HepG2 (cell line): ENCODE measurements at regions not wholly inside any gene's neighbourhood (a gene's known extent, or its start where the extent isn't known, plus 50 kb on each side); places are given as distances from the start of the nearest gene placed in this dataset.

Source experiments
- ATAC-seq: fragments of 200-7000 bp; cut with Tn5 transposase; 3 replicates; pipeline ENCODE4 v1.9.1; 2020; ENCODE audit warnings: mild to moderate bottlenecking, moderate library complexity
- BruUV-seq: library from RNA; stranded (reverse); fragments of 400-500 nt; replicated peaks from 2 replicates; lab custom pipeline; 2021; lab: Mats Ljungman, UMichigan
- CTCF ChIA-PET: fragments of 300-600 bp; formaldehyde crosslinking; extraction: SDS; loops from one replicate; lab custom pipeline; 2021; ENCODE audit warnings: low total read pairs, inconsistent platforms, low intra/inter-chr PET ratio; lab: Yijun Ruan, JAX
- POLR2A ChIA-PET: fragments of 350-600 bp; sonication (Branson Sonifier 250); formaldehyde crosslinking; loops from one replicate; lab custom pipeline; 2020; ENCODE audit warnings: antibody characterized with exemption, inconsistent platforms; lab: Yijun Ruan, JAX
- DNase-seq: peaks from one replicate; pipeline ENCODE4 v3.0.0-alpha.2; 2015; ENCODE audit warnings: low spot score
- FAIRE-seq: peaks from 3 replicates; lab custom pipeline; 2011; peaks lifted over from hg19 to GRCh38; lab: Jason Lieb, UNC
- H2AFZ ChIP-seq: one replicate; pipeline ENCODE4 v1.6.1; 2011; ENCODE audit warnings: low read length, inconsistent platforms
- H3K27ac ChIP-seq: fragments of 300-600 bp; 3 replicates; pipeline ENCODE4 v1.8.0; 2011; ENCODE audit warnings: mixed run types, mild to moderate bottlenecking, mixed read lengths, low read length, inconsistent platforms; ENCODE audit not compliant: insufficient read depth; ENCODE audit errors: extremely low read length
- H3K27me3 ChIP-seq, 2 experiments: fragments of 200-600 bp in 1 of 2; 2 replicates in 1 of 2; 3 replicates in 1 of 2; pipeline versions ENCODE4 v1.6.0 to v1.8.0; 2011; ENCODE audit warnings: low read length in 2 of 2, mild to moderate bottlenecking in 2 of 2, moderate library complexity in 2 of 2, inconsistent platforms in 1 of 2; ENCODE audit not compliant: insufficient read depth in 2 of 2, control insufficient read depth in 1 of 2
- H3K36me3 ChIP-seq, 2 experiments: fragments of 200-600 bp in 1 of 2; replicated peaks in 1 of 2; 2 replicates in 1 of 2; 3 replicates in 1 of 2; pipeline versions ENCODE4 v1.5.1 to v1.8.0; 2011; ENCODE audit warnings: low read length in 2 of 2, inconsistent platforms in 1 of 2; ENCODE audit not compliant: insufficient read depth in 2 of 2, control insufficient read depth in 1 of 2
- H3K4me1 ChIP-seq: 2 replicates; pipeline ENCODE4 v1.5.1; 2012; ENCODE audit warnings: low read length, inconsistent platforms; ENCODE audit not compliant: insufficient read depth
- H3K4me2 ChIP-seq: 2 replicates; pipeline ENCODE4 v1.6.0; 2011; ENCODE audit warnings: low read depth, low read length, inconsistent platforms
- H3K4me3 ChIP-seq, 3 experiments: fragments of 200-600 bp in 1 of 3; sonication (generic), shearing (Covaris generic) in 1 of 3; replicated peaks in 1 of 3; 2 replicates each; pipeline ENCODE4 v1.5.1; 2011 to 2016; ENCODE audit warnings: low read length in 3 of 3, inconsistent platforms in 2 of 3, low read depth in 2 of 3, mild to moderate bottlenecking in 2 of 3, control low read depth in 1 of 3, mixed read lengths in 1 of 3; ENCODE audit not compliant: insufficient read depth in 1 of 3
- H3K79me2 ChIP-seq: one replicate; pipeline ENCODE4 v1.6.1; 2011; ENCODE audit warnings: low read length, inconsistent platforms; ENCODE audit not compliant: insufficient read depth
- H3K9ac ChIP-seq: 2 replicates; pipeline ENCODE4 v1.6.0; 2011; ENCODE audit warnings: mild to moderate bottlenecking, low read depth, low read length, inconsistent platforms; ENCODE audit not compliant: insufficient read depth
- H3K9me3 ChIP-seq: 2 replicates; pipeline ENCODE4 v1.5.1; 2012; ENCODE audit warnings: mild to moderate bottlenecking, low read length
- H4K20me1 ChIP-seq: 2 replicates; pipeline ENCODE4 v1.6.0; 2011; ENCODE audit warnings: inconsistent platforms, mild to moderate bottlenecking, low read length, moderate library complexity; ENCODE audit not compliant: insufficient read depth
- HES4 ChIP-seq: sonication (generic); formaldehyde crosslinking; IDR thresholded peaks from 2 replicates; pipeline ENCODE4 v1.9.0; 2021; ENCODE audit warnings: mild to moderate bottlenecking, missing genetic modification reagents, borderline replicate concordance
- HHEX ChIP-seq: IDR thresholded peaks from 2 replicates; pipeline ENCODE4 v1.6.1; 2016; ENCODE audit warnings: control low read depth
- MATR3 ChIP-seq: sonication (generic); formaldehyde crosslinking; IDR thresholded peaks from 2 replicates; pipeline ENCODE4 v1.4.0; 2020; ENCODE audit warnings: missing genetic modification reagents
- MYPOP ChIP-seq: sonication (generic); formaldehyde crosslinking; IDR thresholded peaks from 2 replicates; pipeline ENCODE4 v1.8.1; 2023; ENCODE audit warnings: mild to moderate bottlenecking, moderate library complexity, missing genetic modification reagents
- SOX5 ChIP-seq: IDR thresholded peaks from 2 replicates; pipeline ENCODE4 v1.6.1; 2016; ENCODE audit warnings: borderline replicate concordance
- ZNF143 ChIP-seq: sonication (generic); formaldehyde crosslinking; IDR thresholded peaks from 2 replicates; pipeline ENCODE4 v1.4.0; 2020; ENCODE audit warnings: missing genetic modification reagents
- WGBS: methylation state at CpG from one replicate; pipeline ENCODE4 v1.1.6; 2017; ENCODE audit warnings: low lambda C conversion rate; 5-methylcytosine and 5-hydroxymethylcytosine counted together
- in situ Hi-C: cut with HindIII; loops from 2 replicates; pipeline ENCODE4 v1.10.0; 2017; ENCODE audit warnings: low pct_unique_long_range_greater_than_20kb; ENCODE audit not compliant: extremely low pct_ligation_motif_present
- intact Hi-C: fragments of 100-400 bp; cut with micrococcal nuclease; formaldehyde crosslinking; loops from one replicate; pipeline ENCODE4 v1.10.0; 2022; ENCODE audit not compliant: unreplicated experiment
- TF ChIP-seq, protein P1 (sequence below): fragments of 450-650 bp; IDR thresholded peaks from 2 replicates; pipeline ENCODE4 v1.6.1; 2017; ENCODE audit warnings: mild to moderate bottlenecking

- no peaks in the 10 kb centered on the region for H4K20me1 ChIP-seq
- H3K9ac ChIP-seq = no peak overlapping the region
- DNase-seq (no peak), ATAC-seq (no peak), FAIRE-seq (no peak)
- peaks cover 3 to 48% of the 10 kb centered on the region in 2 experiments; a peak in 3 of 5 replicates for H3K27me3 ChIP-seq
- intact Hi-C loops (no loop called here), in situ Hi-C loops (no loop called here)
- H3K4me1 ChIP-seq = no peaks in the 10 kb centered on the region
- no peaks in the 10 kb centered on the region for H3K9me3 ChIP-seq
- H3K79me2 ChIP-seq = no peaks in the 10 kb centered on the region
- H3K4me3 ChIP-seq = no peak overlapping the region
- H3K27ac ChIP-seq = no peak overlapping the region
- POLR2A ChIA-PET = no interaction called here
- no peaks in the 10 kb centered on the region for H3K36me3 ChIP-seq
- no TSS peak for BruUV-seq
- TF ChIP-seq MATR3 (CRISPR knock-in tag) (no peak), SOX5 (CRISPR knock-in tag) (no peak), HES4 (CRISPR knock-in tag) (no peak), MYPOP (CRISPR knock-in tag) (no peak), HHEX (CRISPR knock-in tag) (no peak), ZNF143 (CRISPR knock-in tag) (no peak)
- TF ChIP-seq, protein P1, sequence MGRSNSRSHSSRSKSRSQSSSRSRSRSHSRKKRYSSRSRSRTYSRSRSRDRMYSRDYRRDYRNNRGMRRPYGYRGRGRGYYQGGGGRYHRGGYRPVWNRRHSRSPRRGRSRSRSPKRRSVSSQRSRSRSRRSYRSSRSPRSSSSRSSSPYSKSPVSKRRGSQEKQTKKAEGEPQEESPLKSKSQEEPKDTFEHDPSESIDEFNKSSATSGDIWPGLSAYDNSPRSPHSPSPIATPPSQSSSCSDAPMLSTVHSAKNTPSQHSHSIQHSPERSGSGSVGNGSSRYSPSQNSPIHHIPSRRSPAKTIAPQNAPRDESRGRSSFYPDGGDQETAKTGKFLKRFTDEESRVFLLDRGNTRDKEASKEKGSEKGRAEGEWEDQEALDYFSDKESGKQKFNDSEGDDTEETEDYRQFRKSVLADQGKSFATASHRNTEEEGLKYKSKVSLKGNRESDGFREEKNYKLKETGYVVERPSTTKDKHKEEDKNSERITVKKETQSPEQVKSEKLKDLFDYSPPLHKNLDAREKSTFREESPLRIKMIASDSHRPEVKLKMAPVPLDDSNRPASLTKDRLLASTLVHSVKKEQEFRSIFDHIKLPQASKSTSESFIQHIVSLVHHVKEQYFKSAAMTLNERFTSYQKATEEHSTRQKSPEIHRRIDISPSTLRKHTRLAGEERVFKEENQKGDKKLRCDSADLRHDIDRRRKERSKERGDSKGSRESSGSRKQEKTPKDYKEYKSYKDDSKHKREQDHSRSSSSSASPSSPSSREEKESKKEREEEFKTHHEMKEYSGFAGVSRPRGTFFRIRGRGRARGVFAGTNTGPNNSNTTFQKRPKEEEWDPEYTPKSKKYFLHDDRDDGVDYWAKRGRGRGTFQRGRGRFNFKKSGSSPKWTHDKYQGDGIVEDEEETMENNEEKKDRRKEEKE = no peak
- H3K4me2 ChIP-seq = no peak overlapping the region
- no peak overlapping the region for H2AFZ ChIP-seq
- CTCF ChIA-PET = no interaction called here
- 6% methylated on average over 9 of the region's 13 CpGs for WGBS
Observed at GRCh38 chr2:88828397-88829137, 137.1 kb downstream of the RPIA start.
